Suprapubic skin (tissue), 4 donors: ENCODE measurements at regions not wholly inside any gene's neighbourhood (a gene's known extent, or its start where the extent isn't known, plus 50 kb on each side); places are given as distances from the start of the nearest gene placed in this dataset.

Experiments
- EP300 ChIP-seq: sonication (generic); formaldehyde crosslinking; IDR thresholded peaks from one replicate; pipeline ENCODE4 v1.6.1; 2017; ENCODE audit warnings: antibody characterized with exemption
- POLR2A ChIP-seq, 2 donors: fragments of 450-650 bp; IDR thresholded peaks; one replicate each; pipeline ENCODE4 v1.6.1; 2017; ENCODE audit warnings: antibody characterized with exemption in 2 of 2, mild to moderate bottlenecking in 2 of 2, moderate library complexity in 2 of 2
- POLR2AphosphoS5 ChIP-seq, 3 donors: sonication (generic); formaldehyde crosslinking; IDR thresholded peaks; one replicate each; pipeline ENCODE4 v1.6.1; 2017; ENCODE audit warnings: antibody characterized with exemption in 3 of 3
- TF ChIP-seq, protein P1 (sequence below), 2 donors: fragments of 200-600 bp in 1 of 2; fragments of 450-650 bp in 1 of 2; sonication (generic) in 1 of 2; IDR thresholded peaks; one replicate each; pipeline ENCODE4 v1.5.1; 2016 to 2019; ENCODE audit warnings: antibody characterized with exemption in 2 of 2, mild to moderate bottlenecking in 1 of 2, moderate library complexity in 1 of 2

GRCh38 chr2:118479020-118479419, 368.4 kb downstream of the EN1 start:
- TF ChIP-seq, protein P1, sequence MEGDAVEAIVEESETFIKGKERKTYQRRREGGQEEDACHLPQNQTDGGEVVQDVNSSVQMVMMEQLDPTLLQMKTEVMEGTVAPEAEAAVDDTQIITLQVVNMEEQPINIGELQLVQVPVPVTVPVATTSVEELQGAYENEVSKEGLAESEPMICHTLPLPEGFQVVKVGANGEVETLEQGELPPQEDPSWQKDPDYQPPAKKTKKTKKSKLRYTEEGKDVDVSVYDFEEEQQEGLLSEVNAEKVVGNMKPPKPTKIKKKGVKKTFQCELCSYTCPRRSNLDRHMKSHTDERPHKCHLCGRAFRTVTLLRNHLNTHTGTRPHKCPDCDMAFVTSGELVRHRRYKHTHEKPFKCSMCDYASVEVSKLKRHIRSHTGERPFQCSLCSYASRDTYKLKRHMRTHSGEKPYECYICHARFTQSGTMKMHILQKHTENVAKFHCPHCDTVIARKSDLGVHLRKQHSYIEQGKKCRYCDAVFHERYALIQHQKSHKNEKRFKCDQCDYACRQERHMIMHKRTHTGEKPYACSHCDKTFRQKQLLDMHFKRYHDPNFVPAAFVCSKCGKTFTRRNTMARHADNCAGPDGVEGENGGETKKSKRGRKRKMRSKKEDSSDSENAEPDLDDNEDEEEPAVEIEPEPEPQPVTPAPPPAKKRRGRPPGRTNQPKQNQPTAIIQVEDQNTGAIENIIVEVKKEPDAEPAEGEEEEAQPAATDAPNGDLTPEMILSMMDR (IDR thresholded peaks at IDR 0.05), result no peak
- TF ChIP-seq POLR2A (IDR thresholded peaks at IDR 0.05) (no peak), POLR2AphosphoS5 (IDR thresholded peaks at IDR 0.05) (no peak), EP300 (no peak)
